K562 (cell line): ENCODE measurements at regions not wholly inside any gene's neighbourhood (a gene's known extent, or its start where the extent isn't known, plus 50 kb on each side); places are given as distances from the start of the nearest gene placed in this dataset.

Experiments used
- ATF7 ChIP-seq: fragments of 450-650 bp; IDR thresholded peaks from 2 replicates; pipeline ENCODE4 v1.7.1; 2014; ENCODE audit warnings: mild to moderate bottlenecking, moderate library complexity
- CBFB ChIP-seq: sonication (generic); formaldehyde crosslinking; IDR thresholded peaks from 2 replicates; pipeline ENCODE4 v1.4.0; 2020; ENCODE audit warnings: mild to moderate bottlenecking, missing genetic modification reagents
- HCFC1 ChIP-seq: IDR thresholded peaks from 2 replicates; pipeline ENCODE4 v1.6.1; 2012; ENCODE audit warnings: low read depth, low read length, improper control_type of control experiment
- IRF2 ChIP-seq: sonication (generic); formaldehyde crosslinking; IDR thresholded peaks from 2 replicates; pipeline ENCODE4 v1.8.1; 2022; ENCODE audit warnings: mild to moderate bottlenecking, missing genetic modification reagents
- PURB ChIP-seq: sonication (generic); formaldehyde crosslinking; IDR thresholded peaks from 2 replicates; pipeline ENCODE4 v1.9.0; 2021; ENCODE audit warnings: low read depth, mild to moderate bottlenecking, missing genetic modification reagents
- RUNX1 ChIP-seq: sonication (generic); IDR thresholded peaks from 2 replicates; pipeline ENCODE4 v1.6.1; 2016; ENCODE audit warnings: antibody characterized with exemption, low read depth
- SP1 ChIP-seq: sonication (generic); formaldehyde crosslinking; IDR thresholded peaks from 2 replicates; pipeline ENCODE4 v1.8.1; 2022; ENCODE audit warnings: mild to moderate bottlenecking, missing genetic modification reagents
- ZNF644 ChIP-seq: fragments of 200-800 bp; sonication (Bioruptor generic); IDR thresholded peaks from 2 replicates; pipeline ENCODE4 v1.6.1; 2016; ENCODE audit warnings: low read depth, missing genetic modification characterization, missing compliant biosample characterization
- TF ChIP-seq, protein P1 (sequence below): fragments of 250-450 bp; sonication (Bioruptor Pico); IDR thresholded peaks from 2 replicates; pipeline ENCODE4 v1.5.0; 2021
- TF ChIP-seq, protein P2 (sequence below): fragments of 250-450 bp; sonication (Bioruptor Pico); IDR thresholded peaks from 2 replicates; pipeline ENCODE4 v1.5.1; 2021; ENCODE audit warnings: mild to moderate bottlenecking
- TF ChIP-seq, protein P3 (sequence below): sonication (generic); formaldehyde crosslinking; IDR thresholded peaks from 2 replicates; pipeline ENCODE4 v1.9.0; 2022; ENCODE audit warnings: mild to moderate bottlenecking, missing genetic modification reagents
- TF ChIP-seq, protein P4 (sequence below): sonication (generic); formaldehyde crosslinking; IDR thresholded peaks from 2 replicates; pipeline ENCODE4 v1.8.0; 2022; ENCODE audit warnings: mild to moderate bottlenecking, missing genetic modification reagents

DNA sequence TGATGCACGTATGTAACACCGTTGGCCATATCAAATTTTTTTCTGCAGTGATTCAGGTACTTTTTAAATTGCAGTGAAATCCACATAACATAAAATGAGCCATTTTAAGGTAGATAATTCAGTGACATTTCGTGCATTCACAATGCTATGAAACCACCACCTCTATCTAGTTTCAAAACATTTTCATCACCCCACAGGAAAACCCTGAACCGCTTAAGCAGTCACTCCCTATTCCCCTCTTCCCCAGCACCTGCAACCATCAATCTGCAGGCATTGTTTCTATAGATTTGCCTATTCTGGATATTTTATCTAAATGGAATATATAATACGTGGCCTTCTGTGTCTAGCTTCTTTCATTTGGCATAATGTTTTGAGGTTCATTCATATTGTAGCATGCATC lies 79.2 kb downstream of the BOD1 start (continued):
- TF ChIP-seq, protein P1, sequence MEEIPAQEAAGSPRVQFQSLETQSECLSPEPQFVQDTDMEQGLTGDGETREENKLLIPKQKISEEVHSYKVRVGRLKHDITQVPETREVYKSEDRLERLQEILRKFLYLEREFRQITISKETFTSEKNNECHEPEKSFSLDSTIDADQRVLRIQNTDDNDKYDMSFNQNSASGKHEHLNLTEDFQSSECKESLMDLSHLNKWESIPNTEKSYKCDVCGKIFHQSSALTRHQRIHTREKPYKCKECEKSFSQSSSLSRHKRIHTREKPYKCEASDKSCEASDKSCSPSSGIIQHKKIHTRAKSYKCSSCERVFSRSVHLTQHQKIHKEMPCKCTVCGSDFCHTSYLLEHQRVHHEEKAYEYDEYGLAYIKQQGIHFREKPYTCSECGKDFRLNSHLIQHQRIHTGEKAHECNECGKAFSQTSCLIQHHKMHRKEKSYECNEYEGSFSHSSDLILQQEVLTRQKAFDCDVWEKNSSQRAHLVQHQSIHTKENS (CRISPR knock-in tag) = no peak
- TF ChIP-seq, protein P2, sequence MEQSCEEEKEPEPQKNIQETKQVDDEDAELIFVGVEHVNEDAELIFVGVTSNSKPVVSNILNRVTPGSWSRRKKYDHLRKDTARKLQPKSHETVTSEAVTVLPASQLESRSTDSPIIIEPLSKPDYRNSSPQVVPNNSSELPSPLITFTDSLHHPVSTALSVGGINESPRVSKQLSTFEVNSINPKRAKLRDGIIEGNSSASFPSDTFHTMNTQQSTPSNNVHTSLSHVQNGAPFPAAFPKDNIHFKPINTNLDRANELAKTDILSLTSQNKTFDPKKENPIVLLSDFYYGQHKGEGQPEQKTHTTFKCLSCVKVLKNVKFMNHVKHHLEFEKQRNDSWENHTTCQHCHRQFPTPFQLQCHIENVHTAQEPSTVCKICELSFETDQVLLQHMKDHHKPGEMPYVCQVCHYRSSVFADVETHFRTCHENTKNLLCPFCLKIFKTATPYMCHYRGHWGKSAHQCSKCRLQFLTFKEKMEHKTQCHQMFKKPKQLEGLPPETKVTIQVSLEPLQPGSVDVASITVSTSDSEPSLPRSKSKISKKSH (CRISPR knock-in tag) = no peak
- TF ChIP-seq RUNX1 (no peak), IRF2 (CRISPR knock-in tag) (no peak), ATF7 (no peak), CBFB (CRISPR knock-in tag) (no peak), HCFC1 (no peak), PURB (no peak), ZNF644 (tag) (no peak), SP1 (CRISPR knock-in tag) (no peak)
- TF ChIP-seq, protein P3, sequence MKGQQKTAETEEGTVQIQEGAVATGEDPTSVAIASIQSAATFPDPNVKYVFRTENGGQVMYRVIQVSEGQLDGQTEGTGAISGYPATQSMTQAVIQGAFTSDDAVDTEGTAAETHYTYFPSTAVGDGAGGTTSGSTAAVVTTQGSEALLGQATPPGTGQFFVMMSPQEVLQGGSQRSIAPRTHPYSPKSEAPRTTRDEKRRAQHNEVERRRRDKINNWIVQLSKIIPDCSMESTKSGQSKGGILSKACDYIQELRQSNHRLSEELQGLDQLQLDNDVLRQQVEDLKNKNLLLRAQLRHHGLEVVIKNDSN (CRISPR knock-in tag) = no peak
- TF ChIP-seq, protein P4, sequence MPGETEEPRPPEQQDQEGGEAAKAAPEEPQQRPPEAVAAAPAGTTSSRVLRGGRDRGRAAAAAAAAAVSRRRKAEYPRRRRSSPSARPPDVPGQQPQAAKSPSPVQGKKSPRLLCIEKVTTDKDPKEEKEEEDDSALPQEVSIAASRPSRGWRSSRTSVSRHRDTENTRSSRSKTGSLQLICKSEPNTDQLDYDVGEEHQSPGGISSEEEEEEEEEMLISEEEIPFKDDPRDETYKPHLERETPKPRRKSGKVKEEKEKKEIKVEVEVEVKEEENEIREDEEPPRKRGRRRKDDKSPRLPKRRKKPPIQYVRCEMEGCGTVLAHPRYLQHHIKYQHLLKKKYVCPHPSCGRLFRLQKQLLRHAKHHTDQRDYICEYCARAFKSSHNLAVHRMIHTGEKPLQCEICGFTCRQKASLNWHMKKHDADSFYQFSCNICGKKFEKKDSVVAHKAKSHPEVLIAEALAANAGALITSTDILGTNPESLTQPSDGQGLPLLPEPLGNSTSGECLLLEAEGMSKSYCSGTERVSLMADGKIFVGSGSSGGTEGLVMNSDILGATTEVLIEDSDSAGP (CRISPR knock-in tag) = no peak
